HL-60 (cell line): ENCODE measurements at regions not wholly inside any gene's neighbourhood (a gene's known extent, or its start where the extent isn't known, plus 50 kb on each side); places are given as distances from the start of the nearest gene placed in this dataset.

Source experiments
- CTCF ChIP-seq: IDR thresholded peaks from one replicate; pipeline ENCODE4 v1.5.1; 2011; ENCODE audit warnings: low read length, control low read depth, inconsistent platforms; ENCODE audit not compliant: insufficient read depth
- GABPA ChIP-seq: IDR thresholded peaks from 2 replicates; pipeline ENCODE4 v1.6.1; 2012; ENCODE audit warnings: low read depth
- POLR2AphosphoS5 ChIP-seq: IDR thresholded peaks from 2 replicates; pipeline ENCODE4 v1.6.1; 2012; ENCODE audit warnings: low read depth
- SPI1 ChIP-seq: IDR thresholded peaks from 2 replicates; pipeline ENCODE4 v1.6.1; 2012; ENCODE audit warnings: low read depth, mild to moderate bottlenecking, borderline replicate concordance
- TF ChIP-seq, protein P1 (sequence below): IDR thresholded peaks from 2 replicates; pipeline ENCODE4 v1.6.1; 2012; ENCODE audit warnings: low read depth; ENCODE audit not compliant: insufficient replicate concordance

- peak; percentile 27; the same call in 1 of the 2 replicates for TF ChIP-seq SPI1
- no peak for TF ChIP-seq POLR2AphosphoS5
- no peak for TF ChIP-seq CTCF
- TF ChIP-seq, protein P1, sequence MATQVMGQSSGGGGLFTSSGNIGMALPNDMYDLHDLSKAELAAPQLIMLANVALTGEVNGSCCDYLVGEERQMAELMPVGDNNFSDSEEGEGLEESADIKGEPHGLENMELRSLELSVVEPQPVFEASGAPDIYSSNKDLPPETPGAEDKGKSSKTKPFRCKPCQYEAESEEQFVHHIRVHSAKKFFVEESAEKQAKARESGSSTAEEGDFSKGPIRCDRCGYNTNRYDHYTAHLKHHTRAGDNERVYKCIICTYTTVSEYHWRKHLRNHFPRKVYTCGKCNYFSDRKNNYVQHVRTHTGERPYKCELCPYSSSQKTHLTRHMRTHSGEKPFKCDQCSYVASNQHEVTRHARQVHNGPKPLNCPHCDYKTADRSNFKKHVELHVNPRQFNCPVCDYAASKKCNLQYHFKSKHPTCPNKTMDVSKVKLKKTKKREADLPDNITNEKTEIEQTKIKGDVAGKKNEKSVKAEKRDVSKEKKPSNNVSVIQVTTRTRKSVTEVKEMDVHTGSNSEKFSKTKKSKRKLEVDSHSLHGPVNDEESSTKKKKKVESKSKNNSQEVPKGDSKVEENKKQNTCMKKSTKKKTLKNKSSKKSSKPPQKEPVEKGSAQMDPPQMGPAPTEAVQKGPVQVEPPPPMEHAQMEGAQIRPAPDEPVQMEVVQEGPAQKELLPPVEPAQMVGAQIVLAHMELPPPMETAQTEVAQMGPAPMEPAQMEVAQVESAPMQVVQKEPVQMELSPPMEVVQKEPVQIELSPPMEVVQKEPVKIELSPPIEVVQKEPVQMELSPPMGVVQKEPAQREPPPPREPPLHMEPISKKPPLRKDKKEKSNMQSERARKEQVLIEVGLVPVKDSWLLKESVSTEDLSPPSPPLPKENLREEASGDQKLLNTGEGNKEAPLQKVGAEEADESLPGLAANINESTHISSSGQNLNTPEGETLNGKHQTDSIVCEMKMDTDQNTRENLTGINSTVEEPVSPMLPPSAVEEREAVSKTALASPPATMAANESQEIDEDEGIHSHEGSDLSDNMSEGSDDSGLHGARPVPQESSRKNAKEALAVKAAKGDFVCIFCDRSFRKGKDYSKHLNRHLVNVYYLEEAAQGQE: no peak
- no peak for TF ChIP-seq GABPA
Observed at GRCh38 chr10:83253011-83253671, 886.2 kb upstream of the GHITM start.
